ENCODE measurements at regions not wholly inside any gene's neighbourhood (a gene's known extent, or its start where the extent isn't known, plus 50 kb on each side); places are given as distances from the start of the nearest gene placed in this dataset.

GRCh38 chr22:34972191-34972897 is 93.6 kb upstream of the ISX start:
- ChIA-PET CTCF (ENCODE audit: low intra/inter-chr PET ratio, low total read pairs) (no interaction called here), POLR2A (no interaction called here)
- Histone ChIP-seq H4K20me1 (ENCODE audit: insufficient read depth, low read length) (no peaks in the 10 kb centered on the region), H3K27ac (ENCODE audit: extremely low read length, insufficient read depth, low read length) (no peak overlapping the region), H3K4me2 (ENCODE audit: low read depth, low read length) (no peak overlapping the region), H3K36me3 (replicated peaks in 1 of 2; ENCODE audit: control insufficient read depth in 1 of 2, insufficient read depth in 2 of 2, low read length in 2 of 2) (no peaks in the 10 kb centered on the region), H3K27me3 (ENCODE audit: control insufficient read depth in 1 of 2, insufficient read depth in 2 of 2, low read length in 2 of 2) (peaks cover 4 to 15% of the 10 kb centered on the region in 2 experiments; a peak in 3 of 5 replicates), H3K79me2 (ENCODE audit: insufficient read depth, low read length) (no peaks in the 10 kb centered on the region), H3K9me3 (ENCODE audit: low read length) (no peaks in the 10 kb centered on the region), H2AFZ (ENCODE audit: low read length) (no peak overlapping the region), H3K4me3 (replicated peaks in 1 of 3; ENCODE audit: insufficient read depth in 1 of 3, low read depth in 2 of 3, low read length in 3 of 3) (no peak overlapping the region), H3K4me1 (ENCODE audit: insufficient read depth, low read length) (no peaks in the 10 kb centered on the region), H3K9ac (ENCODE audit: insufficient read depth, low read depth, low read length) (no peak overlapping the region)
- 39% methylated on average over 7 of the region's 8 CpGs for WGBS (ENCODE audit: low lambda C conversion rate)
- no TSS peak for BruUV-seq (replicated peaks)
- DNase-seq (ENCODE audit: low spot score) (no peak), FAIRE-seq (no peak), ATAC-seq (no peak)
- in situ Hi-C loops (cut with HindIII; ENCODE audit: extremely low pct_ligation_motif_present, low pct_unique_long_range_greater_than_20kb), result no loop called here
- TF ChIP-seq FOXK2 (IDR thresholded peaks at IDR 0.05), result no peak
- TF ChIP-seq ZNF333 (CRISPR knock-in tag; IDR thresholded peaks at IDR 0.05; ENCODE audit: borderline replicate concordance), result no peak
- TF ChIP-seq YEATS4 (CRISPR knock-in tag; IDR thresholded peaks at IDR 0.05; ENCODE audit: borderline replicate concordance), result no peak
- TF ChIP-seq PTBP1 (IDR thresholded peaks at IDR 0.05; ENCODE audit: low read depth, low read length, poor library complexity, severe bottlenecking), result no peak
- no peak for TF ChIP-seq ZSCAN29 (CRISPR knock-in tag; conservative IDR thresholded peaks at IDR 0.05)
- TF ChIP-seq GFI1 (CRISPR knock-in tag; IDR thresholded peaks at IDR 0.05; ENCODE audit: borderline replicate concordance), result no peak
- TF ChIP-seq RFX3 (CRISPR knock-in tag; IDR thresholded peaks at IDR 0.05), result no peak
- no peak for TF ChIP-seq ZFP1 (CRISPR knock-in tag; IDR thresholded peaks at IDR 0.05)
- TF ChIP-seq NFKBIZ (CRISPR knock-in tag; IDR thresholded peaks at IDR 0.05), result no peak
- no peak for TF ChIP-seq MAX (IDR thresholded peaks at IDR 0.05)
- TF ChIP-seq ZNF605 (CRISPR knock-in tag; IDR thresholded peaks at IDR 0.05), result no peak
- TF ChIP-seq ZNF224 (CRISPR knock-in tag; IDR thresholded peaks at IDR 0.05), result no peak
- TF ChIP-seq ZNF562 (CRISPR knock-in tag; IDR thresholded peaks at IDR 0.05; ENCODE audit: borderline replicate concordance), result no peak
- TF ChIP-seq ZC3H4 (CRISPR knock-in tag; IDR thresholded peaks at IDR 0.05; ENCODE audit: borderline replicate concordance), result no peak
- no peak for TF ChIP-seq ZNF784 (CRISPR knock-in tag; IDR thresholded peaks at IDR 0.05; ENCODE audit: borderline replicate concordance)
- no peak for TF ChIP-seq CENPX (CRISPR knock-in tag; IDR thresholded peaks at IDR 0.05)
- TF ChIP-seq DNMT3B (CRISPR knock-in tag; conservative IDR thresholded peaks at IDR 0.05), result no peak
- no peak for TF ChIP-seq SP2 (CRISPR knock-in tag; IDR thresholded peaks at IDR 0.05)
- TF ChIP-seq CSRNP1 (CRISPR knock-in tag; IDR thresholded peaks at IDR 0.05), result no peak
- TF ChIP-seq SOX6 (IDR thresholded peaks at IDR 0.05), result no peak
- TF ChIP-seq SOX6 (CRISPR knock-in tag; IDR thresholded peaks at IDR 0.05), result no peak
- intact Hi-C loops (cut with micrococcal nuclease; ENCODE audit: unreplicated experiment), result no loop called here

Measured in HepG2 (cell line).